C1 segment of cervical spinal cord (tissue), 14 donors: ENCODE measurements at regions not wholly inside any gene's neighbourhood (a gene's known extent, or its start where the extent isn't known, plus 50 kb on each side); places are given as distances from the start of the nearest gene placed in this dataset.
A peak's percentile ranks its signal among the peaks of the same experiment; 100 is the strongest.

Experiments used
- DNase-seq, 14 donors: peaks; one replicate each; lab custom pipeline; 2025; lab: John Stamatoyannopoulos, UW

DNA sequence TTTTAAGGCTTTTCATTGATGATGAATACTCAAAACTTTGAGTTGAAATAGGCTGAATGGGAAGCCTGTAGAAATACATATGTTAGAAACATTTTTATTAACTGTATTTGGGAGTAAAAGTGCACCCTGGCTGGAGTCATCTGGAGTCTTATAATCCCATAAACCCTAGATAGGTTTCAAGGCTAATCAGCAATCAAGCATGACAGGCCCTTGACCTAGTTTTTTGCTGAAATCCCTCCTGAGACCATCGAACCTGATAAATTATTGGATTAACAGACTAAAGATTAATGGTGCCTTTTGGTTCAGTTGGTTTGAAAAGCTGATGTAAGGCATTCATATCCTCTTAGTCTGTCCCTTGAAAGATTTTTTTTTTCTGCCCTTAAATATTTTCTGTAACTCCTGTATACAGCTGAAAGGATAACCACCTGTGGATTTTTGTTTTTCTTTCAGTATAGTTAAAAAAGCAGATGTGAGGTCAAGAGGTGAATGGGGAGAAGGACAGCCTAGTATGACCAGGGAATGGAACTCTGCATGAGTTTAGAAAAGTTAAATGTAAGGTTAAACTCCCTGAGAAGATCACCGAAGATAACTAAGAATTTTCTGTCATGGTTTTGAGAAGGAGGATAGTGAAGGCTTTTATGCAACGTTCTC lies 69.4 kb upstream of the STXBP5L start:
- no peak for DNase-seq

DNA sequence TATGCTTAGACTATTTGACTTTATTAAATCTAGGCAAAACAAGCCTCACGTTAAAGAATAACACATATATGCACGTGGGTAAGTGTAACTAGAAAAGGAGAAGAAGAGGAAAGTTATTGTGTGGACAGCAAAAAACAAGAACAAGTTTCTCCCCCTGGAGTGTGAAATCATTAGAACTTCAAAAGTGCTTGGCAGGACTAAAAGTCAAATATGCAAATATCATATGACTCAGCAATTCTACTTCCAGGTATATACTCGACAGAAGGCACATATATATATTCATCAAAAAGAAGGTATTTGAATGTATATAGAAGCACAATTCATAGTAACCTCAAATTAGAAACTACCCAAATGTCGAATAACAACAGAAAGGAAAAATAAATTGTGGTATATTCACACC lies 68.9 kb upstream of the STXBP5L start:
- no peak for DNase-seq

DNA sequence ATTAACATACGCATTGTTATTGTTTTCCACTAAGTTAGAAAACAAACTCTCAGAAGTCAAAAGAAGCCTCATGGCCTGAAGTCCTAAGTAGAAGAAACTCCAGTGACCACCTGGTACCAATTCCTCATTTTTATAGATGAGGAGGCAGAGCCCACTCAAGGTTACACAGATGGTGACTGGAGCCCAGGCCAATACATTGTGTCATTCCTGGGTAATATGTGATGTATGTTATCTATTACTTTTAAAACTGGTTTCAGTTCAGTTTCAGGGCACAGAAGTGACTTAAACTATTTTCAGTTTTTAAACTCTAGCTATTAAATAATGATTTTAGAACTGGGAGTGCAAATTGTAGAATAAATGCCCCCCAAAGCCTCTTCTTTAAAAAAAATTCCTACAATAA lies 66.7 kb upstream of the STXBP5L start:
- no peak for DNase-seq

DNA sequence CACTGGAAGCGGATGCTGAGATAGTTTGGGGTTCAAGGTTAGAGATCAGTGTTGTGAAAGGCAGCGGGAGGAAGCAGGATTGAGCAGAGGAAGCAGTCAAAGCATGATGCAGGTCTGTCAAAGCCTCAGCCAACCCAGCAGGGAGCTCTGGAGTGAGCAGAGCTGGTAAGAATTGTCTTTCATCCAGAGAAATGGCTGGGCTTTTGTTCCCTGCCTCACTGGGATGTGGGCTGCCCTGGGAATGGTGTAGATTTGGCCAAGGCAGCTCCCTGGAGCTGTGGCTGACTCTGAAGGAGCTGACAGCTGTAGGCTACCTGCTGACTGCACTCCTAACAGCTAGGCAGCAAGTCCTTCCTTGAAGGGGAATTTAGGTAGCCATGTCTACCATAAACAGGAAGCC lies 61.9 kb upstream of the STXBP5L start:
- peak in 1 of 14 donors; percentile 63 for DNase-seq

DNA sequence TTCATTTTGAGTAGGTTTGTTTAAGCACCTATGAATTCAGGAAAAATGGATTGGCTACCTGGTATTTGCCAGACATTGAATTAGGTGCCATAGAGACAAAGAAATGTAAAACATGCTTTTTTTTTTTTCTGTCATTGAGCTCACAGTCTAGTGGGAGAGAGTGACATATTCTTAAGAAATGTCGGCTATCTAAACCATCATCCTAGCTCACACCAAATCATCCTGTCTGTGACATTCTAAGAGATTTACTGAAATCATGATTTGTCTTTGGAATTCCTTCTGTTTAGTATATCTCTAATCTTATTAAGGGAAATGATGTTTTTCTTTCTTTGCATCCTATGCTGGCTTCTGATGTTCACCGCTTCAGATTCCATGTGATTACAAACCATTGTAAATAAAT lies 59.5 kb upstream of the STXBP5L start:
- no peak for DNase-seq

DNA sequence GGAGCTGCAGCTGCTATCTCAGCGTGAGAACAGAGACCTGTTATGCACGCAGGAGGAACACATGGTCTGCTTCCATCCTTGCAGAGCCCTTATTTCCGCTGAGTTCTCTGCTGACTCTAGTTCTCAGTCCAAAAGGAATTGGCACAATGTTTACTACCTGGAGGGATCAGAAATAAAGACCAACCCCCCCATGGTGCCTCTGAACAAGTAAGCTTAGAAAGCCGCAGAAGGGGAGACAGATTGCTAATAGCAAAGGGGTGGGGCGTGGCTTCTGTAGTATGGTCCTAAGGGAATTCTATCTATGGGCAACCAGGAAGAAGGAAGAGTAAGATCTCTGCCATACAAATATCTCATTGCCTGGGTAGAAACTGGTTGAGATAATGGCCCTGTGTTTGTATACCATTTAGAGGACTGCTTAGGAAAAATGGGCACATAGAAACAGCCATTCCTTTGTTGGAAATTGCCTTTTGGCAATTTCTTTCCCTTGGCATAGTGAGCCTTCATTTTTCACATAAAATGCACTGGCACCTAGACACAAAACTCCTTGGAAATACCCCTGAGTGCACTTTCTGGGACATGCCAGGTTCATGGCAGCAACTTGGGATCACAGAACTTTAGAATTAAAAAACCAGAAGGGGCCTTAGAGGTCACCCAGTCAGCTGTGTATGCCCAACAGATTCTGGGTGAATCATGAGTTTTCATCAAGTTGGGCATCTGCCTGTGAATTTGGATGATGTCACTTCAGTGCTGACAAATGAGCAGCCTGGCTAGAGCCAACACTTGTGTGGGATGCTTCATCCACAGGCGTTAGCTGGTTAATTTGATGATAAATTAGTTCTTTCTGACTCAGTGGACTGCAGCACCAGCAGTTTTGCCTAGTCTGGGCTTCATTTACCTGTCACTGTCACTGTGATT lies 57.4 kb upstream of the STXBP5L start:
- peak in 8 of 14 donors; percentile 4 to 98 (median 10) for DNase-seq

GRCh38 chr3:120852412-120852811 lies 55.6 kb upstream of the STXBP5L start:
- no peak for DNase-seq

DNA sequence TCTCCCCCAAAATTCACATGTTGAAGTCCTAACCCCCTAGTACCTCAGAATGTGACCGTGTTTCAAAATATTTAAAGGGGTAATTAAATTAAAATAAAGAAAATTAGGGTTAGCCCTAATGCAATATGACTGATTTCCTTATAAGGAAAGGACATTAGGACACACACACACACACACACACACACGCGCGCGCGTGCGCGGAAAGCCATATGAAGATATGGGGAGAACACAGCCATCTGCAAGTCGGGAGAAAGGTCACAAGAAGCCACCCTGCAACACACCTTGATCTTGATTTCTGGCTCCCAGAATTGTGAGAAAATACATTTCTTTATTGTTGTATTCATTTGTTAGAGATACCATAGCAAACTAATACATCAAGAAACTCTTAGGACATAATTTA lies 54.6 kb upstream of the STXBP5L start:
- no peak for DNase-seq

DNA sequence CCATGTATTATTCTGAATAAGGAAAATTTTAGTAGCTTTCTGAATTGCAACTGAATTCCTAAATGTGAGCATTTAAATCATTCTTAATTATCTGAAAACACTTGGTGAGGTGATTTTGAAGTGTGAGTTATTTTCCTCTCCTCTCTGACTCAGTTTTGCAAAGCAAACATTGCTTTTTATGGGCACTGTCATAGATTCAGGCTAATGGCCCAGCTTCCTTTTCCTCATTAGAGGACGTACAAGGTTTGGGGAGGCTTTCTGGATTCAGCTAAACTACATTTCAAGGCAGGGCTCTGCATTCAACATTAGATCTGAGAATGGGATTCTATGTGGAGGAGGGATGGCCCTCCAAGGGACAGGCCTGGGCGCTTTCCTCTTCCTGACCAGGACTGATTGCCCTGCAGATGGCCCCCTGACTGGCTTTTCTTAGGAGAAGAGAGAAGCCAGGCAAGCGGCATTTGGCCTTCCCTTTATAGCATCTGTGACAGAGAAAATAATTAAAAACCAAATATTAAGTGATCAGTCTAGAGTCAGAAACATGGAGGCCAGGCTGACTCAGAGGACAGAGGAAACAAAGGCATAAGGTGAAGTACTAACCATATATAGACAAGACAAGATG lies 53.0 kb upstream of the STXBP5L start:
- DNase-seq = peak in 1 of 14 donors; percentile 54

- DNase-seq = peak in 9 of 14 donors; percentile 13 to 92 (median 38)
Observed at GRCh38 chr3:120855665-120856437, 52.2 kb upstream of the STXBP5L start.
